K562 (cell line): ENCODE measurements at regions not wholly inside any gene's neighbourhood (a gene's known extent, or its start where the extent isn't known, plus 50 kb on each side); places are given as distances from the start of the nearest gene placed in this dataset.

Source experiments
- CGGBP1 ChIP-seq: fragments of 250-450 bp; sonication (Bioruptor Pico); IDR thresholded peaks from 2 replicates; pipeline ENCODE4 v1.9.0; 2021; ENCODE audit warnings: mild to moderate bottlenecking
- CREB3 ChIP-seq: fragments of 450-650 bp; conservative IDR thresholded peaks from 2 replicates; pipeline ENCODE4 v1.6.1; 2016; ENCODE audit warnings: missing genetic modification characterization, low read depth, mild to moderate bottlenecking, missing compliant biosample characterization, moderate library complexity
- E2F4 ChIP-seq: sonication (generic); formaldehyde crosslinking; IDR thresholded peaks from 2 replicates; pipeline ENCODE4 v1.8.0; 2022; ENCODE audit warnings: mild to moderate bottlenecking, low read depth, missing genetic modification reagents
- KDM1A ChIP-seq, 2 experiments: fragments of 450-650 bp; IDR thresholded peaks; 2 replicates each; pipeline ENCODE4 v1.6.1; 2016; ENCODE audit warnings: mild to moderate bottlenecking in 2 of 2
- NR2C1 ChIP-seq, 2 experiments: fragments of 450-650 bp; IDR thresholded peaks; 2 replicates each; pipeline ENCODE4 v1.6.1; 2017; ENCODE audit warnings: mild to moderate bottlenecking in 2 of 2, antibody characterized with exemption in 1 of 2, inconsistent platforms in 1 of 2, missing compliant biosample characterization in 1 of 2, missing genetic modification characterization in 1 of 2
- SP2 ChIP-seq: IDR thresholded peaks from 2 replicates; pipeline ENCODE4 v1.6.1; 2011; ENCODE audit warnings: mild to moderate bottlenecking, low read depth, low read length, moderate library complexity; ENCODE audit not compliant: poor library complexity, severe bottlenecking; ENCODE audit errors: extremely low read depth
- TARDBP ChIP-seq: fragments of 450-650 bp; IDR thresholded peaks from 2 replicates; pipeline ENCODE4 v1.6.1; 2016
- TCF3 ChIP-seq: sonication (generic); formaldehyde crosslinking; IDR thresholded peaks from 2 replicates; pipeline ENCODE4 v1.4.0; 2020; ENCODE audit warnings: mild to moderate bottlenecking, missing genetic modification reagents
- TSC22D4 ChIP-seq: fragments of 450-650 bp; IDR thresholded peaks from 2 replicates; pipeline ENCODE4 v1.6.1; 2016; ENCODE audit warnings: missing genetic modification characterization, missing biosample characterization, control low read depth
- ZNF23 ChIP-seq: fragments of 250-450 bp; sonication (Bioruptor Pico); IDR thresholded peaks from 2 replicates; pipeline ENCODE4 v1.4.0; 2020; ENCODE audit warnings: mild to moderate bottlenecking
- ZNF316 ChIP-seq: fragments of 450-650 bp; IDR thresholded peaks from 2 replicates; pipeline ENCODE4 v1.6.1; 2016
- ZNF696 ChIP-seq: fragments of 250-450 bp; sonication (Bioruptor Pico); conservative IDR thresholded peaks from 2 replicates; pipeline ENCODE4 v1.4.0; 2020; ENCODE audit warnings: mild to moderate bottlenecking, moderate library complexity

- TF ChIP-seq E2F4 (CRISPR knock-in tag), result no peak
- no peak for TF ChIP-seq CGGBP1
- no peak for TF ChIP-seq TSC22D4 (tag)
- TF ChIP-seq SP2, result no peak
- no peak for TF ChIP-seq NR2C1 (IDR thresholded peaks at IDR 0.05)
- TF ChIP-seq NR2C1 (tag; IDR thresholded peaks at IDR 0.05), result no peak
- no peak for TF ChIP-seq ZNF23 (CRISPR knock-in tag)
- TF ChIP-seq TCF3 (CRISPR knock-in tag), result no peak
- TF ChIP-seq KDM1A (IDR thresholded peaks at IDR 0.05), result no peak
- no peak for TF ChIP-seq TARDBP
- TF ChIP-seq ZNF696 (CRISPR knock-in tag), result no peak
- no peak for TF ChIP-seq CREB3 (tag)
- peak; percentile 17; the same call in 1 of the 2 replicates for TF ChIP-seq ZNF316
These were observed 97.6 kb upstream of the PDE1C start (continued) for GRCh38 chr7:32167815-32168214.
